H1 (cell line): ENCODE measurements at regions not wholly inside any gene's neighbourhood (a gene's known extent, or its start where the extent isn't known, plus 50 kb on each side); places are given as distances from the start of the nearest gene placed in this dataset.

ENCODE experiments used
- CTCF ChIA-PET: fragments of 300-600 bp; sonication (Branson Sonifier 250); formaldehyde crosslinking; loops from one replicate; lab custom pipeline; 2021; ENCODE audit not compliant: partially characterized antibody; lab: Charles Lee
- POLR2A ChIA-PET: fragments of 300-600 bp; sonication (Branson Sonifier 250); formaldehyde crosslinking; loops from one replicate; lab custom pipeline; 2021; ENCODE audit warnings: inconsistent platforms; ENCODE audit not compliant: partially characterized antibody; lab: Charles Lee
- DNase-seq, 2 experiments: peaks; one replicate each; pipeline versions ENCODE4 v3.0.0 to v3.0.0-alpha.2; 2010 to 2022; ENCODE audit warnings: low spot score in 2 of 2, low read depth in 1 of 2, mixed read lengths in 1 of 2
- FAIRE-seq: peaks from 2 replicates; lab custom pipeline; 2011; peaks lifted over from hg19 to GRCh38; lab: Jason Lieb, UNC
- H2AFZ ChIP-seq: 2 replicates; pipeline ENCODE4 v1.8.1; 2012; ENCODE audit warnings: low read length, inconsistent platforms
- H2AK5ac ChIP-seq: 2 replicates; pipeline ENCODE4 v1.6.1; 2013; ENCODE audit warnings: low read depth, low read length
- H2BK120ac ChIP-seq: replicated peaks from 2 replicates; pipeline ENCODE3; 2013; ENCODE audit warnings: low read depth, low read length, inconsistent platforms
- H2BK12ac ChIP-seq: 2 replicates; pipeline ENCODE4 v1.6.1; 2013; ENCODE audit warnings: low read depth, low read length
- H2BK15ac ChIP-seq: 2 replicates; pipeline ENCODE4 v1.6.1; 2013; ENCODE audit warnings: low read length
- H2BK20ac ChIP-seq: 2 replicates; pipeline ENCODE4 v1.6.1; 2013; ENCODE audit warnings: low read length
- H2BK5ac ChIP-seq: 2 replicates; pipeline ENCODE4 v1.6.1; 2013; ENCODE audit warnings: low read depth, low read length
- H3K14ac ChIP-seq: 2 replicates; pipeline ENCODE4 v1.6.1; 2013; ENCODE audit warnings: inconsistent platforms; ENCODE audit not compliant: insufficient read length
- H3K18ac ChIP-seq: 2 replicates; pipeline ENCODE4 v1.6.1; 2013; ENCODE audit warnings: low read length; ENCODE audit errors: extremely low read depth
- H3K23ac ChIP-seq: 2 replicates; pipeline ENCODE4 v1.6.1; 2013; ENCODE audit warnings: inconsistent platforms; ENCODE audit not compliant: insufficient read length
- H3K23me2 ChIP-seq: 2 replicates; pipeline ENCODE4 v1.6.1; 2013; ENCODE audit warnings: low read depth, low read length
- H3K27ac ChIP-seq: 2 replicates; pipeline ENCODE4 v1.6.1; 2011; ENCODE audit warnings: low read depth, low read length, inconsistent platforms
- H3K27me3 ChIP-seq, 4 experiments: replicated peaks in 1 of 4; 1 replicate in 1 of 4; 2 replicates in 3 of 4; pipeline versions ENCODE4 v1.6.1 to v1.8.1; 2011 to 2013; ENCODE audit warnings: low read length in 3 of 4, mild to moderate bottlenecking in 3 of 4, inconsistent platforms in 2 of 4, mixed read lengths in 2 of 4, moderate library complexity in 1 of 4; ENCODE audit not compliant: control insufficient read depth in 3 of 4, insufficient read depth in 3 of 4; ENCODE audit errors: extremely low read depth in 1 of 4
- H3K36me3 ChIP-seq, 4 experiments: 2 replicates each; pipeline versions ENCODE4 v1.6.1 to v1.8.1; 2011 to 2013; ENCODE audit warnings: mild to moderate bottlenecking in 4 of 4, low read length in 3 of 4, moderate library complexity in 2 of 4, control low read depth in 1 of 4, inconsistent platforms in 1 of 4; ENCODE audit not compliant: insufficient read depth in 4 of 4, control insufficient read depth in 2 of 4
- H3K4ac ChIP-seq: replicated peaks from 2 replicates; pipeline ENCODE3; 2013; ENCODE audit warnings: low read length, low read depth, mixed read lengths, inconsistent platforms; ENCODE audit not compliant: insufficient read length
- H3K4me1 ChIP-seq, 4 experiments: replicated peaks in 1 of 4; 1 replicate in 1 of 4; 2 replicates in 3 of 4; pipeline versions ENCODE4 v1.6.1 to v1.8.1; 2011 to 2013; ENCODE audit warnings: low read length in 3 of 4, inconsistent platforms in 2 of 4, mixed read lengths in 1 of 4; ENCODE audit not compliant: insufficient read depth in 4 of 4, control insufficient read depth in 3 of 4
- H3K4me2 ChIP-seq, 2 experiments: 2 replicates each; pipeline versions ENCODE4 v1.6.1 to v1.8.1; 2011 to 2013; ENCODE audit warnings: low read depth in 2 of 2, low read length in 2 of 2, control low read depth in 1 of 2, inconsistent platforms in 1 of 2, mild to moderate bottlenecking in 1 of 2; ENCODE audit not compliant: insufficient read depth in 1 of 2
- H3K4me3 ChIP-seq, 4 experiments: fragments of 200-600, 300-600 bp in 1 of 4; sonication (generic), shearing (Covaris generic), sonication (Bioruptor Twin) in 1 of 4; 2 replicates each; pipeline versions ENCODE4 v1.5.1 to v1.8.1; 2011 to 2016; ENCODE audit warnings: low read length in 4 of 4, low read depth in 3 of 4, control low read depth in 2 of 4, inconsistent platforms in 2 of 4, mild to moderate bottlenecking in 2 of 4, mixed read lengths in 1 of 4, moderate library complexity in 1 of 4; ENCODE audit not compliant: insufficient read depth in 2 of 4; ENCODE audit errors: extremely low read depth in 1 of 4
- H3K56ac ChIP-seq: replicated peaks from 2 replicates; pipeline ENCODE3; 2013; ENCODE audit warnings: low read depth, mild to moderate bottlenecking, mixed read lengths, low read length, inconsistent platforms; ENCODE audit not compliant: insufficient read length
- H3K79me1 ChIP-seq: 2 replicates; pipeline ENCODE4 v1.6.1; 2013; ENCODE audit warnings: low read depth, low read length, control low read depth
- H3K79me2 ChIP-seq, 2 experiments: 2 replicates each; pipeline versions ENCODE4 v1.6.1 to v1.8.1; 2012 to 2013; ENCODE audit warnings: low read length in 2 of 2, mild to moderate bottlenecking in 2 of 2, inconsistent platforms in 1 of 2; ENCODE audit not compliant: insufficient read depth in 2 of 2, control insufficient read depth in 1 of 2
- H3K9ac ChIP-seq, 4 experiments: replicated peaks in 1 of 4; 1 replicate in 1 of 4; 2 replicates in 3 of 4; pipeline versions ENCODE4 v1.6.1 to v1.8.1; 2011 to 2013; ENCODE audit warnings: low read depth in 3 of 4, low read length in 3 of 4, control low read depth in 2 of 4, mild to moderate bottlenecking in 2 of 4, moderate library complexity in 2 of 4, inconsistent platforms in 1 of 4; ENCODE audit errors: extremely low read depth in 1 of 4
- H3K9me3 ChIP-seq, 2 experiments: 2 replicates each; pipeline versions ENCODE4 v1.6.1 to v1.8.1; 2012 to 2013; ENCODE audit warnings: mild to moderate bottlenecking in 2 of 2, moderate library complexity in 2 of 2, control low read depth in 1 of 2, inconsistent platforms in 1 of 2, low read depth in 1 of 2, low read length in 1 of 2, mixed read lengths in 1 of 2; ENCODE audit not compliant: insufficient read depth in 2 of 2
- H4K20me1 ChIP-seq, 2 experiments: replicated peaks in 1 of 2; 2 replicates each; pipeline versions ENCODE3 to v1.8.1; 2011 to 2013; ENCODE audit warnings: inconsistent platforms in 2 of 2, low read length in 2 of 2, mild to moderate bottlenecking in 1 of 2; ENCODE audit not compliant: insufficient read depth in 2 of 2, control insufficient read depth in 1 of 2
- H4K5ac ChIP-seq: 2 replicates; pipeline ENCODE4 v1.6.1; 2013; ENCODE audit warnings: low read length, low read depth, mixed read lengths, inconsistent platforms; ENCODE audit not compliant: insufficient read length
- H4K8ac ChIP-seq: 2 replicates; pipeline ENCODE4 v1.8.0; 2013; ENCODE audit warnings: mild to moderate bottlenecking, moderate library complexity, low read length, inconsistent platforms; ENCODE audit not compliant: insufficient read depth; ENCODE audit errors: extremely low read depth
- H4K91ac ChIP-seq: replicated peaks from 2 replicates; pipeline ENCODE3; 2013; ENCODE audit warnings: low read length, mixed read lengths, inconsistent platforms; ENCODE audit not compliant: insufficient read length
- BRCA1 ChIP-seq: IDR thresholded peaks from 2 replicates; pipeline ENCODE4 v1.6.1; 2012; ENCODE audit warnings: low read depth, low read length, improper control_type of control experiment
- CBX5 ChIP-seq: fragments of 300-800, 300-1000 bp; sonication (generic); IDR thresholded peaks from 2 replicates; pipeline ENCODE4 v1.7.1; 2016; ENCODE audit warnings: antibody characterized with exemption, low read length, low read depth
- CEBPB ChIP-seq: IDR thresholded peaks from 2 replicates; pipeline ENCODE4 v1.6.1; 2012; ENCODE audit warnings: low read depth, low read length
- CTBP2 ChIP-seq: IDR thresholded peaks from 2 replicates; pipeline ENCODE4 v1.7.0; 2011; ENCODE audit warnings: borderline replicate concordance, mild to moderate bottlenecking, moderate library complexity, mixed read lengths, low read length; ENCODE audit not compliant: insufficient read depth, insufficient read length
- FOSL1 ChIP-seq: IDR thresholded peaks from 2 replicates; pipeline ENCODE4 v1.6.1; 2011; ENCODE audit warnings: mild to moderate bottlenecking, low read depth, low read length, moderate library complexity; ENCODE audit not compliant: insufficient read depth
- GTF2F1 ChIP-seq: IDR thresholded peaks from 2 replicates; pipeline ENCODE4 v1.6.1; 2012; ENCODE audit warnings: low read depth, low read length, improper control_type of control experiment, borderline replicate concordance
- HDAC2 ChIP-seq, 2 experiments: fragments of 300-600 bp in 1 of 2; sonication (generic) in 1 of 2; IDR thresholded peaks; 2 replicates each; pipeline ENCODE4 v1.6.1; 2011 to 2012; ENCODE audit warnings: low read depth in 2 of 2, low read length in 2 of 2, mild to moderate bottlenecking in 2 of 2, moderate library complexity in 2 of 2, borderline replicate concordance in 1 of 2, inconsistent platforms in 1 of 2
- POU5F1 ChIP-seq: IDR thresholded peaks from 2 replicates; pipeline ENCODE4 v1.6.1; 2011; ENCODE audit warnings: low read depth, mild to moderate bottlenecking, low read length, moderate library complexity
- SIN3A ChIP-seq, 2 experiments: IDR thresholded peaks in 1 of 2; conservative IDR thresholded peaks in 1 of 2; 2 replicates each; pipeline ENCODE4 v1.6.1; 2011 to 2012; ENCODE audit warnings: low read length in 2 of 2, improper control_type of control experiment in 1 of 2, low read depth in 1 of 2, mild to moderate bottlenecking in 1 of 2
- SP4 ChIP-seq: IDR thresholded peaks from 2 replicates; pipeline ENCODE4 v1.6.1; 2012; ENCODE audit warnings: low read length, inconsistent platforms
- WGBS, 2 experiments: shearing (Covaris generic) in 1 of 2; methylation state at CpG; one replicate each; pipeline versions ENCODE4 v1.1.6 to v1.1.7; 2013 to 2015; ENCODE audit warnings: low lambda C conversion rate in 2 of 2, mixed read lengths in 2 of 2, inconsistent platforms in 1 of 2, low coverage in 1 of 2, missing lambda C conversion rate in 1 of 2; ENCODE audit not compliant: insufficient replicate concordance in 2 of 2, insufficient coverage in 1 of 2, insufficient read length in 1 of 2; ENCODE audit errors: extremely low coverage in 1 of 2, missing lambda C conversion rate in 1 of 2; 5-methylcytosine and 5-hydroxymethylcytosine counted together

GRCh38 chrX:8870411-8870810 lies 69.2 kb upstream of the FAM9A start:
- Histone ChIP-seq H2BK12ac (no peak overlapping the region), H3K4me2 (no peak overlapping the region), H3K27me3 (peaks cover 0 to 2% (median 0%) of the 10 kb centered on the region in 4 experiments; a peak in 3 of 7 replicates), H3K9ac (no peak overlapping the region), H3K23me2 (no peaks in the 10 kb centered on the region), H3K4me1 (peaks cover 0 to 4% (median 1%) of the 10 kb centered on the region in 4 experiments; a peak in 3 of 7 replicates), H3K56ac (no peak overlapping the region), H2AFZ (no peak overlapping the region), H3K27ac (no peak overlapping the region), H4K8ac (no peak overlapping the region), H3K9me3 (no peaks in the 10 kb centered on the region), H3K79me1 (no peaks in the 10 kb centered on the region), H2BK20ac (no peak overlapping the region), H4K91ac (no peak overlapping the region), H3K14ac (no peak overlapping the region), H3K4ac (no peak overlapping the region), H4K20me1 (no peaks in the 10 kb centered on the region), H3K23ac (no peak overlapping the region), H3K18ac (no peak overlapping the region), H3K4me3 (no peak overlapping the region), H2BK5ac (no peak overlapping the region), H2BK15ac (no peak overlapping the region), H3K36me3 (no peaks in the 10 kb centered on the region), H3K79me2 (no peaks in the 10 kb centered on the region), H4K5ac (no peak overlapping the region), H2BK120ac (no peak overlapping the region), H2AK5ac (no peak overlapping the region)
- 72% methylated on average over 2 of the region's 3 CpGs; no CpG with 5 or more reads in 1 of the 2 experiments for WGBS, 2 experiments
- FAIRE-seq (no peak), DNase-seq (no peak)
- TF ChIP-seq SIN3A (conservative IDR thresholded peaks at IDR 0.05 in 1 of 2, IDR thresholded peaks at IDR 0.05 in 1 of 2; ENCODE audit: low read depth in 1 of 2, low read length in 2 of 2), result no peak
- no peak for TF ChIP-seq GTF2F1
- TF ChIP-seq CBX5, result no peak
- TF ChIP-seq FOSL1, result no peak
- no peak for TF ChIP-seq POU5F1
- no peak for TF ChIP-seq SP4
- no peak for TF ChIP-seq CTBP2
- no peak for TF ChIP-seq BRCA1
- no peak for TF ChIP-seq HDAC2 (IDR thresholded peaks at IDR 0.05; ENCODE audit: borderline replicate concordance in 1 of 2, low read depth in 2 of 2, low read length in 2 of 2)
- TF ChIP-seq CEBPB, result no peak
- ChIA-PET CTCF (interaction anchor here (1.0 kb wide), 1 partner anchor 10 kb away, joined by 4 read pairs; no protein-coding TSS in a partner anchor), POLR2A (no interaction called here)
